Keratinocyte (primary cell): ENCODE measurements at regions not wholly inside any gene's neighbourhood (a gene's known extent, or its start where the extent isn't known, plus 50 kb on each side); places are given as distances from the start of the nearest gene placed in this dataset.

Experiments used
- DNase-seq: peaks from one replicate; pipeline ENCODE4 v3.0.0-alpha.2; 2011; ENCODE audit warnings: low read depth, missing footprints, low spot score
- FAIRE-seq: peaks from 2 replicates; lab custom pipeline; 2011; peaks lifted over from hg19 to GRCh38; lab: Jason Lieb, UNC
- H2AFZ ChIP-seq: 2 replicates; pipeline ENCODE4 v1.6.0; 2012; ENCODE audit warnings: low read length, control low read depth, inconsistent platforms; ENCODE audit not compliant: control insufficient read depth
- H3K27ac ChIP-seq: 2 replicates; pipeline ENCODE4 v1.5.1; 2011; ENCODE audit warnings: low read length; ENCODE audit not compliant: control insufficient read depth, insufficient read depth
- H3K27me3 ChIP-seq: 3 replicates; pipeline ENCODE4 v1.6.0; 2011; ENCODE audit warnings: low read length; ENCODE audit not compliant: control insufficient read depth, insufficient read depth; ENCODE audit errors: extremely low read depth
- H3K36me3 ChIP-seq, 2 experiments: 2 replicates in 1 of 2; 3 replicates in 1 of 2; pipeline ENCODE4 v1.5.1; 2011; ENCODE audit warnings: low read length in 2 of 2, mild to moderate bottlenecking in 1 of 2; ENCODE audit not compliant: control insufficient read depth in 2 of 2, insufficient read depth in 2 of 2; ENCODE audit errors: extremely low read depth in 1 of 2
- H3K4me1 ChIP-seq: 3 replicates; pipeline ENCODE4 v1.5.1; 2011; ENCODE audit warnings: low read length; ENCODE audit not compliant: control insufficient read depth, insufficient read depth; ENCODE audit errors: extremely low read depth
- H3K4me2 ChIP-seq: 3 replicates; pipeline ENCODE4 v1.6.0; 2011; ENCODE audit warnings: low read depth, low read length; ENCODE audit not compliant: control insufficient read depth, insufficient read depth; ENCODE audit errors: extremely low read depth
- H3K4me3 ChIP-seq, 3 experiments: fragments of 200-600 bp in 1 of 3; sonication (generic) in 1 of 3; 2 replicates in 2 of 3; 3 replicates in 1 of 3; pipeline ENCODE4 v1.5.1; 2011 to 2016; ENCODE audit warnings: low read length in 3 of 3, mild to moderate bottlenecking in 3 of 3, control low read depth in 2 of 3, inconsistent platforms in 1 of 3, low read depth in 1 of 3, mixed read lengths in 1 of 3, mixed run types in 1 of 3, moderate library complexity in 1 of 3; ENCODE audit not compliant: control insufficient read depth in 2 of 3, insufficient read depth in 2 of 3; ENCODE audit errors: extremely low read depth in 1 of 3
- H3K79me2 ChIP-seq: 2 replicates; pipeline ENCODE4 v1.6.0; 2012; ENCODE audit warnings: low read length; ENCODE audit not compliant: control insufficient read depth, insufficient read depth
- H3K9ac ChIP-seq: 3 replicates; pipeline ENCODE4 v1.6.0; 2011; ENCODE audit warnings: low read length; ENCODE audit not compliant: control insufficient read depth, insufficient read depth; ENCODE audit errors: extremely low read depth
- H3K9me1 ChIP-seq: 3 replicates; pipeline ENCODE4 v1.6.0; 2011; ENCODE audit warnings: low read length; ENCODE audit not compliant: control insufficient read depth, insufficient read depth; ENCODE audit errors: extremely low read depth
- H3K9me3 ChIP-seq: 2 replicates; pipeline ENCODE4 v1.5.1; 2012; ENCODE audit warnings: low read depth, low read length; ENCODE audit not compliant: control insufficient read depth
- H4K20me1 ChIP-seq: 3 replicates; pipeline ENCODE4 v1.6.0; 2011; ENCODE audit warnings: low read length; ENCODE audit not compliant: control insufficient read depth, insufficient read depth; ENCODE audit errors: extremely low read depth
- CTCF ChIP-seq, 3 experiments: IDR thresholded peaks in 1 of 3; conservative IDR thresholded peaks in 1 of 3; optimal IDR thresholded peaks in 1 of 3; 2 replicates in 2 of 3; 3 replicates in 1 of 3; pipeline versions ENCODE3 to v1.5.1; 2011; ENCODE audit warnings: low read length in 3 of 3, mild to moderate bottlenecking in 3 of 3, moderate library complexity in 2 of 3, control low read depth in 1 of 3, inconsistent platforms in 1 of 3; ENCODE audit not compliant: insufficient read depth in 2 of 3; ENCODE audit errors: extremely low read depth in 1 of 3
- EZH2 ChIP-seq: IDR thresholded peaks from one replicate; pipeline ENCODE4 v1.6.1; 2012; ENCODE audit warnings: inconsistent platforms, mild to moderate bottlenecking, low read length, moderate library complexity
- dilution Hi-C: fragments of 300-500 bp; cut with MboI; formaldehyde crosslinking; loops from one replicate; pipeline ENCODE4 v1.7.0; 2020; ENCODE audit warnings: low sequenced_read_pairs; ENCODE audit not compliant: extremely low pct_ligation_motif_present

- H3K9me1 ChIP-seq = no peaks in the 10 kb centered on the region
- no peaks in the 10 kb centered on the region for H3K4me1 ChIP-seq
- no peak overlapping the region for H3K4me3 ChIP-seq
- no peak overlapping the region for H3K4me2 ChIP-seq
- no peak overlapping the region for H3K27ac ChIP-seq
- dilution Hi-C loops = loop anchor here (25.0 kb wide), 1 partner anchor 378 kb away; no protein-coding TSS in a partner anchor
- H4K20me1 ChIP-seq = no peaks in the 10 kb centered on the region
- H3K9ac ChIP-seq = no peak overlapping the region
- no peaks in the 10 kb centered on the region for H3K36me3 ChIP-seq
- DNase-seq (no peak), FAIRE-seq (no peak)
- TF ChIP-seq CTCF (optimal IDR thresholded peaks at IDR 0.05 in 1 of 3, IDR thresholded peaks at IDR 0.05 in 1 of 3, conservative IDR thresholded peaks at IDR 0.05 in 1 of 3; ENCODE audit: extremely low read depth in 1 of 3, insufficient read depth in 2 of 3, low read length in 3 of 3) (no peak), EZH2 (no peak)
- H3K9me3 ChIP-seq = no peaks in the 10 kb centered on the region
- H2AFZ ChIP-seq = no peak overlapping the region
- H3K27me3 ChIP-seq = no peaks in the 10 kb centered on the region
- H3K79me2 ChIP-seq = no peaks in the 10 kb centered on the region
Observed at GRCh38 chr7:98459529-98459928, 58.6 kb upstream of the BAIAP2L1 start.

- Histone ChIP-seq H3K4me2 (no peak overlapping the region), H3K4me1 (no peaks in the 10 kb centered on the region), H3K79me2 (no peaks in the 10 kb centered on the region), H3K4me3 (no peak overlapping the region), H3K27ac (no peak overlapping the region), H3K9ac (no peak overlapping the region), H4K20me1 (no peaks in the 10 kb centered on the region), H3K27me3 (no peaks in the 10 kb centered on the region), H3K36me3 (no peaks in the 10 kb centered on the region), H2AFZ (no peak overlapping the region), H3K9me3 (no peaks in the 10 kb centered on the region), H3K9me1 (no peaks in the 10 kb centered on the region)
- FAIRE-seq (no peak), DNase-seq (no peak)
- TF ChIP-seq CTCF (optimal IDR thresholded peaks at IDR 0.05 in 1 of 3, IDR thresholded peaks at IDR 0.05 in 1 of 3, conservative IDR thresholded peaks at IDR 0.05 in 1 of 3; ENCODE audit: extremely low read depth in 1 of 3, insufficient read depth in 2 of 3, low read length in 3 of 3) = no peak
- no peak for TF ChIP-seq EZH2
- dilution Hi-C loops = loop anchor here (25.0 kb wide), 1 partner anchor 379 kb away; no protein-coding TSS in a partner anchor
Observed at GRCh38 chr7:98458090-98458875, 57.4 kb upstream of the BAIAP2L1 start.
